GM04504 (cell line): ENCODE measurements at regions not wholly inside any gene's neighbourhood (a gene's known extent, or its start where the extent isn't known, plus 50 kb on each side); places are given as distances from the start of the nearest gene placed in this dataset.
"Not testable (repeated sequence)": the region's sequence is repeated elsewhere in the genome, so short reads cannot be mapped to it uniquely, and the experiment has no call there.

Experiments
- DNase-seq: peaks from one replicate; pipeline ENCODE4 v3.0.0-alpha.2; 2012; ENCODE audit warnings: low read depth

GRCh38 chr10:23648618-23649017, 209.7 kb downstream of the OTUD1 start:
- no peak for DNase-seq

- no peak for DNase-seq
Observed at GRCh38 chr10:23656735-23657134, 217.9 kb downstream of the OTUD1 start.

GRCh38 chr10:23657677-23658076, 218.8 kb downstream of the OTUD1 start:
- DNase-seq, result no peak

- DNase-seq, result not testable (repeated sequence)
Observed at GRCh38 chr10:23671866-23672265, 233.0 kb downstream of the OTUD1 start.

- DNase-seq, result no peak
Observed at GRCh38 chr10:23675585-23675984, 236.7 kb downstream of the OTUD1 start.

- no peak for DNase-seq
Observed at GRCh38 chr10:23676296-23676695, 237.4 kb downstream of the OTUD1 start.

GRCh38 chr10:23686722-23687121, 247.8 kb downstream of the OTUD1 start:
- DNase-seq, result no peak

- DNase-seq, result no peak
Observed at GRCh38 chr10:23692736-23693135, 253.9 kb downstream of the OTUD1 start.

- no peak for DNase-seq
Observed at GRCh38 chr10:23693501-23693901, 254.6 kb downstream of the OTUD1 start.

GRCh38 chr10:23693925-23694324, 255.1 kb downstream of the OTUD1 start:
- no peak for DNase-seq

- DNase-seq, result no peak
Observed at GRCh38 chr10:23694446-23694920, 255.6 kb downstream of the OTUD1 start.

GRCh38 chr10:23694921-23695824, 256.3 kb downstream of the OTUD1 start:
- DNase-seq, result no peak

- DNase-seq, result no peak
Observed at GRCh38 chr10:23695825-23696420, 257.0 kb downstream of the OTUD1 start.

GRCh38 chr10:23696476-23696875, 257.6 kb downstream of the OTUD1 start:
- no peak for DNase-seq

GRCh38 chr10:23702977-23703414, 264.1 kb downstream of the OTUD1 start:
- DNase-seq, result peak; percentile 13

GRCh38 chr10:23715363-23715762, 276.5 kb downstream of the OTUD1 start:
- DNase-seq, result no peak

- DNase-seq, result no peak
Observed at GRCh38 chr10:23717913-23718312, 279.0 kb downstream of the OTUD1 start.

GRCh38 chr10:23718946-23719345, 280.1 kb downstream of the OTUD1 start:
- no peak for DNase-seq

GRCh38 chr10:23723796-23724195, 284.9 kb downstream of the OTUD1 start:
- DNase-seq, result no peak

- DNase-seq, result no peak
Observed at GRCh38 chr10:23725548-23725947, 286.7 kb downstream of the OTUD1 start.

GRCh38 chr10:23742368-23742767, 303.5 kb downstream of the OTUD1 start:
- no peak for DNase-seq

GRCh38 chr10:23742807-23743206, 303.9 kb downstream of the OTUD1 start:
- no peak for DNase-seq

- DNase-seq, result no peak
Observed at GRCh38 chr10:23754179-23754578, 315.3 kb downstream of the OTUD1 start.
